ENCODE measurements at regions not wholly inside any gene's neighbourhood (a gene's known extent, or its start where the extent isn't known, plus 50 kb on each side); places are given as distances from the start of the nearest gene placed in this dataset.

GRCh38 chr6:66902457-66902856 is 1195.4 kb upstream of the EYS start:
- in situ Hi-C loops (cut with HindIII; ENCODE audit: low sequenced_read_pairs), result no loop called here

- in situ Hi-C loops (cut with HindIII; ENCODE audit: low sequenced_read_pairs), result no loop called here
Measured at GRCh38 chr6:66900133-66901083, 1193.4 kb upstream of the EYS start.

- in situ Hi-C loops (cut with HindIII; ENCODE audit: low sequenced_read_pairs), result no loop called here
Measured at GRCh38 chr6:66897576-66897975, 1190.5 kb upstream of the EYS start.

- in situ Hi-C loops (cut with HindIII; ENCODE audit: low sequenced_read_pairs), result no loop called here
Measured at GRCh38 chr6:66896415-66896814, 1189.4 kb upstream of the EYS start.

GRCh38 chr6:66883453-66883852 is 1176.4 kb upstream of the EYS start:
- in situ Hi-C loops (cut with HindIII; ENCODE audit: low sequenced_read_pairs), result no loop called here

GRCh38 chr6:66866801-66867200 is 1159.8 kb upstream of the EYS start:
- in situ Hi-C loops (cut with HindIII; ENCODE audit: low sequenced_read_pairs), result no loop called here

- in situ Hi-C loops (cut with HindIII; ENCODE audit: low sequenced_read_pairs), result no loop called here
Measured at GRCh38 chr6:66865771-66866170, 1158.7 kb upstream of the EYS start.

GRCh38 chr6:66861007-66861541 is 1154.0 kb upstream of the EYS start:
- in situ Hi-C loops (cut with HindIII; ENCODE audit: low sequenced_read_pairs), result no loop called here

- in situ Hi-C loops (cut with HindIII; ENCODE audit: low sequenced_read_pairs), result no loop called here
Measured at GRCh38 chr6:66860328-66860727, 1153.3 kb upstream of the EYS start.

- in situ Hi-C loops (cut with HindIII; ENCODE audit: low sequenced_read_pairs), result no loop called here
Measured at GRCh38 chr6:66858196-66858595, 1151.2 kb upstream of the EYS start.

- in situ Hi-C loops (cut with HindIII; ENCODE audit: low sequenced_read_pairs), result no loop called here
Measured at GRCh38 chr6:66854014-66854413, 1147.0 kb upstream of the EYS start.

GRCh38 chr6:66851930-66852329 is 1144.9 kb upstream of the EYS start:
- in situ Hi-C loops (cut with HindIII; ENCODE audit: low sequenced_read_pairs), result no loop called here

- in situ Hi-C loops (cut with HindIII; ENCODE audit: low sequenced_read_pairs), result no loop called here
Measured at GRCh38 chr6:66849843-66850242, 1142.8 kb upstream of the EYS start.

GRCh38 chr6:66848244-66848953 is 1141.4 kb upstream of the EYS start:
- in situ Hi-C loops (cut with HindIII; ENCODE audit: low sequenced_read_pairs), result no loop called here

GRCh38 chr6:66838764-66839163 is 1131.7 kb upstream of the EYS start:
- in situ Hi-C loops (cut with HindIII; ENCODE audit: low sequenced_read_pairs), result no loop called here

- in situ Hi-C loops (cut with HindIII; ENCODE audit: low sequenced_read_pairs), result no loop called here
Measured at GRCh38 chr6:66825539-66825938, 1118.5 kb upstream of the EYS start.

GRCh38 chr6:66814156-66814555 is 1107.1 kb upstream of the EYS start:
- in situ Hi-C loops (cut with HindIII; ENCODE audit: low sequenced_read_pairs), result no loop called here

- in situ Hi-C loops (cut with HindIII; ENCODE audit: low sequenced_read_pairs), result no loop called here
Measured at GRCh38 chr6:66808771-66809170, 1101.7 kb upstream of the EYS start.

- in situ Hi-C loops (cut with HindIII; ENCODE audit: low sequenced_read_pairs), result no loop called here
Measured at GRCh38 chr6:66796987-66797386, 1090.0 kb upstream of the EYS start.

- in situ Hi-C loops (cut with HindIII; ENCODE audit: low sequenced_read_pairs), result no loop called here
Measured at GRCh38 chr6:66788579-66788978, 1081.6 kb upstream of the EYS start.

- in situ Hi-C loops (cut with HindIII; ENCODE audit: low sequenced_read_pairs), result no loop called here
Measured at GRCh38 chr6:66772800-66773199, 1065.8 kb upstream of the EYS start.

GRCh38 chr6:66771626-66772025 is 1064.6 kb upstream of the EYS start:
- in situ Hi-C loops (cut with HindIII; ENCODE audit: low sequenced_read_pairs), result no loop called here
